ENCODE measurements at regions not wholly inside any gene's neighbourhood (a gene's known extent, or its start where the extent isn't known, plus 50 kb on each side); places are given as distances from the start of the nearest gene placed in this dataset.

DNA sequence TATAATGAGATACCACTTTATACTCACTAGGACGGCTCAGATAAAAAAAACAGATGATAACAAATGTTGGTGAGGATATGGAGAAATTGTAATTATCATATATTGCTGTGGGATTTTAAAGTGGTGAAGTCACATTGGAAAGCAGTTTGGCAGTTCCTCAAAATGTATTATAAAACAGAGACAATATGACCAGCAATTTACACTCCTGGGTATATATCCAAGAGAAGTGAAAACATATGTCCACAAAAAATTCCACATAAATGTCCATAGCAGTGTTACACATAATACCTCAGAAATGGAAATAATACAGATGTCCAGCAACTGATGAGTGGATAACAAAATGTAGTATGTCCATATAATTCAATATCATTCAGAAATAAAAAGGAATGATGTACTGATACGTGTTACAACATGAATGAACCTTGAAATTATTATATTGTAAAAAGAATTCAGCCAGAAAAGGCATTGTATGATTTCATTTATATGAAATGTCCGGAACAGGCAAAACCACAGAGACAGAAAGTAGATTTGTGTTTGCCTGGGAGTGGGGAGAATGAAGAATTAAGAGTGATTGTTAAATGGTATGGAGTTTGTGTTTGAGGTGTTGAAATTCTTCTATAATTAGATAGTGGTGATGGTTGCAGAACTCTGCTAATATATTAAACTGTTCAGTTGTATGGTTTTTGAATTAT, 220.9 kb downstream of the SLC7A11 start:
- TF ChIP-seq CTCF (IDR thresholded peaks at IDR 0.05) (no peak), POLR2A (IDR thresholded peaks at IDR 0.05) (no peak), POLR2AphosphoS5 (IDR thresholded peaks at IDR 0.05) (no peak), EP300 (IDR thresholded peaks at IDR 0.05) (no peak)

Measured in upper lobe of left lung (tissue), 4 donors.